Prostate gland (tissue), 2 donors: ENCODE measurements at regions not wholly inside any gene's neighbourhood (a gene's known extent, or its start where the extent isn't known, plus 50 kb on each side); places are given as distances from the start of the nearest gene placed in this dataset.

ENCODE experiments used
- DNase-seq: peaks from one replicate; pipeline ENCODE4 v3.0.0-alpha.2; 2019; ENCODE audit warnings: low spot score
- H3K27ac ChIP-seq, 2 donors: fragments of 200-600 bp; sonication (generic); 2 replicates each; pipeline ENCODE4 v1.5.1; 2017 to 2019
- H3K27me3 ChIP-seq: fragments of 200-600 bp; sonication (generic); replicated peaks from 2 replicates; pipeline ENCODE4 v1.5.1; 2019; ENCODE audit not compliant: insufficient read depth
- H3K36me3 ChIP-seq, 2 donors: fragments of 200-600 bp; sonication (generic); 1 replicate in 1 of 2; 2 replicates in 1 of 2; pipeline versions ENCODE4 v1.5.1 to v1.8.1; 2017 to 2019
- H3K4me1 ChIP-seq: fragments of 200-600 bp; sonication (generic); replicated peaks from 2 replicates; pipeline ENCODE4 v1.5.1; 2019
- H3K4me3 ChIP-seq, 2 donors: fragments of 200-600 bp; sonication (generic); 2 replicates each; pipeline ENCODE4 v1.5.1; 2017 to 2019
- H3K9me3 ChIP-seq: fragments of 200-600 bp; sonication (generic); 2 replicates; pipeline ENCODE4 v1.5.1; 2017
- POLR2A ChIP-seq: fragments of 450-650 bp; IDR thresholded peaks from one replicate; pipeline ENCODE4 v1.6.1; 2016; ENCODE audit warnings: antibody characterized with exemption, mild to moderate bottlenecking
- POLR2AphosphoS5 ChIP-seq: sonication (generic); formaldehyde crosslinking; IDR thresholded peaks from one replicate; pipeline ENCODE4 v1.6.1; 2017; ENCODE audit warnings: antibody characterized with exemption
- WGBS: methylation state at CpG from one replicate; pipeline ENCODE4 v1.1.5; 2018; 5-methylcytosine and 5-hydroxymethylcytosine counted together
- intact Hi-C: fragments of 100-400 bp; cut with DNase I; formaldehyde crosslinking; loops from one replicate; pipeline ENCODE4 v1.14.2; 2022
- TF ChIP-seq, protein P1 (sequence below), 4 experiments: fragments of 200-600 bp in 2 of 4; fragments of 450-650 bp in 2 of 4; sonication (generic) in 2 of 4; IDR thresholded peaks; 1 replicate in 3 of 4; 2 replicates in 1 of 4; pipeline ENCODE4 v1.5.1; 2016 to 2019; ENCODE audit warnings: antibody characterized with exemption in 4 of 4, mild to moderate bottlenecking in 2 of 4, moderate library complexity in 2 of 4

GRCh38 chr7:38327637-38328036, 54.2 kb upstream of the TARP start:
- TF ChIP-seq POLR2A (no peak), POLR2AphosphoS5 (no peak)
- TF ChIP-seq, protein P1, sequence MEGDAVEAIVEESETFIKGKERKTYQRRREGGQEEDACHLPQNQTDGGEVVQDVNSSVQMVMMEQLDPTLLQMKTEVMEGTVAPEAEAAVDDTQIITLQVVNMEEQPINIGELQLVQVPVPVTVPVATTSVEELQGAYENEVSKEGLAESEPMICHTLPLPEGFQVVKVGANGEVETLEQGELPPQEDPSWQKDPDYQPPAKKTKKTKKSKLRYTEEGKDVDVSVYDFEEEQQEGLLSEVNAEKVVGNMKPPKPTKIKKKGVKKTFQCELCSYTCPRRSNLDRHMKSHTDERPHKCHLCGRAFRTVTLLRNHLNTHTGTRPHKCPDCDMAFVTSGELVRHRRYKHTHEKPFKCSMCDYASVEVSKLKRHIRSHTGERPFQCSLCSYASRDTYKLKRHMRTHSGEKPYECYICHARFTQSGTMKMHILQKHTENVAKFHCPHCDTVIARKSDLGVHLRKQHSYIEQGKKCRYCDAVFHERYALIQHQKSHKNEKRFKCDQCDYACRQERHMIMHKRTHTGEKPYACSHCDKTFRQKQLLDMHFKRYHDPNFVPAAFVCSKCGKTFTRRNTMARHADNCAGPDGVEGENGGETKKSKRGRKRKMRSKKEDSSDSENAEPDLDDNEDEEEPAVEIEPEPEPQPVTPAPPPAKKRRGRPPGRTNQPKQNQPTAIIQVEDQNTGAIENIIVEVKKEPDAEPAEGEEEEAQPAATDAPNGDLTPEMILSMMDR (IDR thresholded peaks at IDR 0.05), result no peak

More at GRCh38 chr7:38327637-38328036, 54.2 kb upstream of the TARP start:
- no peaks in the 10 kb centered on the region for H3K4me1 ChIP-seq
- no peaks in the 10 kb centered on the region for H3K36me3 ChIP-seq
- WGBS, result 61% methylated on average over 3 of the region's 3 CpGs
- DNase-seq, result no peak
- intact Hi-C loops, result no loop called here
- no peaks in the 10 kb centered on the region for H3K27me3 ChIP-seq
- no peaks in the 10 kb centered on the region for H3K9me3 ChIP-seq
- H3K27ac ChIP-seq, result no peak overlapping the region
- H3K4me3 ChIP-seq, result no peak overlapping the region
